Rectal smooth muscle tissue (tissue), 1 donor: ENCODE measurements at regions not wholly inside any gene's neighbourhood (a gene's known extent, or its start where the extent isn't known, plus 50 kb on each side); places are given as distances from the start of the nearest gene placed in this dataset.

Source experiments
- H3K27ac ChIP-seq: one replicate; pipeline ENCODE4 v1.7.0; 2013; ENCODE audit warnings: low read depth, low read length, inconsistent platforms
- H3K27me3 ChIP-seq: one replicate; pipeline ENCODE4 v1.7.0; 2013; ENCODE audit warnings: low read length; ENCODE audit not compliant: control insufficient read depth, insufficient read depth
- H3K36me3 ChIP-seq: one replicate; pipeline ENCODE4 v1.7.0; 2013; ENCODE audit warnings: low read length; ENCODE audit not compliant: control insufficient read depth, insufficient read depth
- H3K4me1 ChIP-seq: one replicate; pipeline ENCODE4 v1.7.0; 2013; ENCODE audit warnings: low read length; ENCODE audit not compliant: control insufficient read depth, insufficient read depth
- H3K4me3 ChIP-seq: one replicate; pipeline ENCODE4 v1.7.0; 2013; ENCODE audit warnings: low read length
- H3K9ac ChIP-seq: one replicate; pipeline ENCODE4 v1.7.0; 2013; ENCODE audit warnings: low read length

DNA sequence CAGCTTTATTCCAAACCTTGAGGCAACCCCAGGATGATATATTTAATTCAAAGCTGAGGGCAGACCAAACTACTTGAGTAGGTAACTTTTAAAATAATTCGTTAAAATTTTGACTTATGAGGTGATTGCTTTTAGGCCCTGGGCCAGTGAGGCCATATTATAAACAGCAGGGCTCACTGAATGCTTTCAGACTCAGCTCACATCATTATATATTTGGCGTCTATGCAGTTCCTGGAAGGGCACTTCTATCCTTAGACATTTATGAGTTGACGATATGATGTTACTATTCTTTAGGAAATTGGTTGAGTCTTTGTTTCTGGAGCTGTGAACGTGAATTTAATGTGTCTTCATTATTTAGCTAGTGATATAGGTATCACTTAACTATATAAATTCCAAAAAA is 400.1 kb downstream of the PDHA2 start:
- no peak overlapping the region for H3K27ac ChIP-seq
- H3K9ac ChIP-seq = no peak overlapping the region
- H3K4me3 ChIP-seq = no peak overlapping the region
- H3K4me1 ChIP-seq = no peaks in the 10 kb centered on the region
- no peaks in the 10 kb centered on the region for H3K36me3 ChIP-seq
- H3K27me3 ChIP-seq = no peaks in the 10 kb centered on the region

DNA sequence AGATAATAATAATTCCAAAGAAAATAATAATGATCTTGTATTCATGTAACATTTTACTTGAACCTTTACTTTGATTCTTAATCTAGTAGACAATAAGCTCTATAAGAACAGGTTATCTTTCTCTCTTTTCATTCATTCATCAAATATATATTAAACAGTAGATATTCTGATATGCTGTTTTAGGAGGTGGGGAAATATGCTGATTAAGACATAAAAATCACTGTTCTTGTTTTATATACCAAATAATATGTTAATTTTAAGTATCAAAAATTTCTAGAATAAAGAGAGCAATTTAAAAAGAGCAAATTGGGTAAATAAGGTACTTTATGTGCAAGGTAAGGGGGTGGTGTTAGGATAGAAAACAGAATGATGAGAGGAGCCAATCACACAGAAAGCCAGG is 401.9 kb downstream of the PDHA2 start:
- H3K4me3 ChIP-seq = no peak overlapping the region

DNA sequence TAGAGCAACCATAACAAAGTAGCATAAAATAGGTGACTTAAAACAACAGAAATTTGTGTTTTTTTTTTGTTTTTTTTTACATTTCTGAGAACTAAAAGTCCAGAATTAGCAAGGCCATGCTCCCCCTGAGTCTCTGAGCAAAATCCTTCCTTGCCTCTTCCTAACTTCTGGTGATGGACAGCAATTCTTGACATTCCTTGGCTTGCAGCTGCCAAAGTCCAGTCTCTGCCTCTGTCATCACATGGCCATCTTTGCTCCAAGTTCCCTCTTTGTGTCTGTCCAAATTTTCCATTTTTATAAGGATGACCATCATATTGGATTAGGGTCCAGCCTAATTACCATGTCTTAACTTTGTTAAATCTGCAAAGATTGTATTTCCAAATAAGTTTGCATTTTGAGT is 407.2 kb downstream of the PDHA2 start:
- H3K27me3 ChIP-seq = no peaks in the 10 kb centered on the region
- H3K9ac ChIP-seq = no peak overlapping the region
- H3K36me3 ChIP-seq = no peaks in the 10 kb centered on the region

More for the DNA sequence above, 401.9 kb downstream of the PDHA2 start:
- H3K9ac ChIP-seq = no peak overlapping the region
- no peaks in the 10 kb centered on the region for H3K4me1 ChIP-seq
- H3K27ac ChIP-seq = no peak overlapping the region
- no peaks in the 10 kb centered on the region for H3K27me3 ChIP-seq
- H3K36me3 ChIP-seq = no peaks in the 10 kb centered on the region

DNA sequence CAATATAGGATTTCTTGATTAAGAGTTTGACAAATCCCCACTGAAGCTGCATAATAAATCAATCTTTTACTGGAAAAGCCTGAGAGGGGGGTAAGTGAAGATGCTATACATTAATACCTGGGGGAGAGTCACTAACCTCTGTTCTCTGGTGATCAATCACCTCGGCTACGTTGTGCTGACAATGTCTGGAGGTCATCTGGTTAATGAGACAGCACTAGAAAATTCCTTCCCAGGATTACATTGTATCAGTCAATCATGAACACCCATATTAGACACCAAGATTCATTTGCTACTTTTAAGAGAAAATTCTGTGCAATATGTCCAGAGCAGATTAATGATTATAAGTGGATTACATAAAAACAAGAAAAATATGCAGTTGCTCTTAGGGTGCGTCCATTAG is 408.3 kb downstream of the PDHA2 start:
- Histone ChIP-seq H3K9ac (no peak overlapping the region), H3K4me3 (no peak overlapping the region), H3K4me1 (no peaks in the 10 kb centered on the region), H3K27me3 (no peaks in the 10 kb centered on the region), H3K27ac (no peak overlapping the region), H3K36me3 (no peaks in the 10 kb centered on the region)

More for the DNA sequence above, 407.2 kb downstream of the PDHA2 start:
- Histone ChIP-seq H3K4me3 (no peak overlapping the region), H3K4me1 (no peaks in the 10 kb centered on the region), H3K27ac (no peak overlapping the region)

DNA sequence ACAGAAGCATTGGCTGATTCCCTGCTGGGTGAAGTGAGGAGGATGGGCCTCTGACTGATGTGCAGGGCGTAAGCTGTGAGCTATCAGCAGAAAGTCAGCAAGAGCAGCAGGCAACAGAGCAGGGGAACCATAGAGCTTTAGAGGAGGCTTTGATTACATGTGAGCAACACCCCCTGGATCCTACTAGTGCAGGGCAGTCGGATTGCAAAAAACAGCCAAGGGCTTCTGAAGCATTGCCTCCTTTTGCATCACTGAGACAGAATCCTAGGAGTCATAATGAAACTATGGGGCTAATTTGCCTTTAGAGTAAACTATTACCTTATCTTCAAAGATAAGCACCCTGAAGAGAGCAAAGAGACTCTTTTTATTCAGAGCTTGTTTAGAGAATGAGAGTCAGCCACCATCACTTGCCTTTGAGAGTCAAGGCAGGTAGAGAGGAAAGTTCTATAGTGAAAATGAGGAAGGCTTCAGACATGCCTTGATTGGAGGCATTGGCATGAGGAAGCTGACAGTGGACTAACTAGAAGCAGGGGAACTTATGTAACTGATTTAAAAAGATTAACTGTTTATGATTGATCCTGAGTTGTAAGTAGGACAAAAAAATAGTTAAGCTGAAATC is 420.3 kb downstream of the PDHA2 start:
- no peaks in the 10 kb centered on the region for H3K36me3 ChIP-seq
- no peak overlapping the region for H3K27ac ChIP-seq
- H3K4me1 ChIP-seq = no peaks in the 10 kb centered on the region
- no peaks in the 10 kb centered on the region for H3K27me3 ChIP-seq
- H3K9ac ChIP-seq = no peak overlapping the region
- H3K4me3 ChIP-seq = no peak overlapping the region

DNA sequence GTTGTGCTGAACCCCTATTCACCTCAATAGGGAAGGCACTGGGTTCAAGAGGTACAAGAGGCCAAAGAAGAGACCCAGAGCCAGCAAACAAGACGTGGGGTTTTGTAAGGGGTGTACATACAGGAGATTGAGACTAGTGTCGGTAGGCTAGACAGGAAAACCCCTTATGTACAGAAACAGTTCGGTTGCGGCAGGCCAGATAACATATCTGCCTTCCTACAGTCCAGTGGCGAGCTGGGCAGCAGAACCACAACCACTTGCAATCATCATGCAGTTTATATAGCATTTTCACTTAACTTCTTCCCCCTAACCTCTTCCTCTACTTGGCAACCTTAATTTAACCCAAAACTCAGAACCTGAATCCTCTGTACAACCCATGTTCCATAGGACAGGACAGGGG is 422.2 kb downstream of the PDHA2 start:
- no peaks in the 10 kb centered on the region for H3K36me3 ChIP-seq
- H3K27ac ChIP-seq = no peak overlapping the region
- no peak overlapping the region for H3K4me3 ChIP-seq
- no peaks in the 10 kb centered on the region for H3K4me1 ChIP-seq
- H3K27me3 ChIP-seq = no peaks in the 10 kb centered on the region
- H3K9ac ChIP-seq = no peak overlapping the region

DNA sequence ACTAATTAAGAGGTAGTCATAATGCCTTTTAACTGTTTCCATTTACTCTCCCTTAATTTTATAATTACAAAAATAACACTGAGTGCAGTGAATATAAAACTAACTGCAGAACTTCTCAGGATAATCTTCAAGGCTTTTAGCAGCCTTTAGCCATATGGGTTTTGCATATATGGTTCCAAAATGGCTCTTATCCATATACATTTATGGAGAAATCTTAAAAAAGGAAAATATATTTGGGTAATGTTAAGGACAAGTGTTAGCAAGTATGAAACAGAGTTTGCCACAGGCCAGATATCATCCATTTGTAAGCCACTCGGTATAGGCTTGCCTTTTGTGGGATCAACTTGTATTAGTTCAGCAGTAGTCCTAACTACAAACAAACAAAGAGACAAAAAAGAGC is 423.4 kb downstream of the PDHA2 start:
- no peaks in the 10 kb centered on the region for H3K4me1 ChIP-seq
- H3K27ac ChIP-seq = no peak overlapping the region
- no peaks in the 10 kb centered on the region for H3K27me3 ChIP-seq
- no peaks in the 10 kb centered on the region for H3K36me3 ChIP-seq
- no peak overlapping the region for H3K9ac ChIP-seq
- H3K4me3 ChIP-seq = no peak overlapping the region

DNA sequence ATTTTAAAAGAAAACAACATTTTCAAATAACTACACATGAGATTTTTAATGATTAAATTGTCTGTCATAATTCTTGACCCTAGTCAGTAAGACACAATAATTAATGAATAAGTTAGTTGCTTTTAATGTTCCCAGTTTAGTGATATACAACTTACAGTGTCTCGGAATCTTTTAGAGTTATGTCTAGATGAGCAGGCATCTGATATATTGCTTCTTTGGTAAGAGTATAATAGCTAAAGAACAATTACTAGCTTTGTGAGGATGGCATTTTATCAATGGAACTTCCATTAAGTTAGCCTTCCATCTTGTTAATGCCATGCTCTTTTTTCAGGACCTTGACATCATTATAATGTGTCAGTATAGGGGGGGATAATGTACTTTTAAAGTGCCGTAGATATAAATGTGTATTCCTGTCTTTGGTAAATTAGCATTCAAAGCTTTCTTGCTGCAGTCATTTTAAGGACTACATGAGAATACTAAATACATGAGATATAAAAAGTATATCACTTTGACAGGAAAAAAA is 425.1 kb downstream of the PDHA2 start:
- no peak overlapping the region for H3K4me3 ChIP-seq
- no peaks in the 10 kb centered on the region for H3K36me3 ChIP-seq
- H3K9ac ChIP-seq = no peak overlapping the region
- no peaks in the 10 kb centered on the region for H3K27me3 ChIP-seq
- H3K27ac ChIP-seq = no peak overlapping the region
- no peaks in the 10 kb centered on the region for H3K4me1 ChIP-seq

DNA sequence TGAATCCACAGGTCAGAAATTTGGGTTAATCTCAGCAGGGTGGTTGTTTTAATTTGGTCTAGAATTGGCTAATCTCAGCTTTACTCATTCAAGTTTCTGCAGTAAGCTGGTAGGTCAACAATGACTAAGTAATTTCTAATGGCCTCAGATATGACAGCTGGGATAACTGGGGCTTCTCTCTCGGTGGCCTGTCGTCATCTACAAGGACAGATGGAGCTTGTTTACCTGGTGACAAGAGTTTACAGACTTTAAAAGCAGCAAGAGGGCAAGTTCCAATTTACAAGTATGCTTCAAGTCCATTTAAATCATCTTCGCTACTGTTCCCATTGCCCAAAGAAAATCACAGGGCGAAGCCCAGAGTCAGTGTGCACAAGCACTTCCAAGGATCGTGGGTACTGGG is 453.9 kb downstream of the PDHA2 start:
- Histone ChIP-seq H3K27ac (no peak overlapping the region), H3K9ac (no peak overlapping the region), H3K27me3 (no peaks in the 10 kb centered on the region), H3K36me3 (no peaks in the 10 kb centered on the region), H3K4me3 (no peak overlapping the region), H3K4me1 (no peaks in the 10 kb centered on the region)

DNA sequence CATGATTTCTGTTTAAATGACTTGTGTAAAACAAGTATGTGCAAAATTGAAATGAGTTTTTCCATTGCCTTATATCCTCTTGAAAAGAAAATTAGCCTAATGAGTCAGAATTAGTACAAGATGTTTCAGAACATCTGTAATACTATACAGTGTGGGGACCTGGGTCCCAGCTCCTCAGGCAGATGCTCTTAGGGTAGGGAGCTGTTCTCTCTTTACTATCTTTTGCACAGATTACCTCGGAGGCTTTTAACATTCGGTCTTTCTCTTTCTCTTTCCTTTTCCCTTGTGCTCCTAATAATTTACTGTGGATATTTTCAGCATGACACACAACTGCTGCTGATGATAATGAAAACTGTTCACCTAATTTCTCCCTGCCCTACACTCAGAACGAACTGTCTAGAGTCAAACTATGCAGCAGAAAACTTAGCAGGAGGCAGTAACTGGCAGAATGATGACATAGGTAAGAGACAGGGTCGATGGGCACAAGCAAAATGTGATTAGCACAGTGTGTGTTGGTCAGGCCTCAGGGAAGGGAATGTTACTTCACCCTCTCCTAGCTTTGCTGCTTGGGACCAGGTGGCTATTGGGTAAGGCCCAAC is 455.3 kb downstream of the PDHA2 start:
- Histone ChIP-seq H3K27me3 (no peaks in the 10 kb centered on the region), H3K27ac (no peak overlapping the region), H3K4me1 (no peaks in the 10 kb centered on the region), H3K4me3 (no peak overlapping the region), H3K9ac (no peak overlapping the region), H3K36me3 (no peaks in the 10 kb centered on the region)

DNA sequence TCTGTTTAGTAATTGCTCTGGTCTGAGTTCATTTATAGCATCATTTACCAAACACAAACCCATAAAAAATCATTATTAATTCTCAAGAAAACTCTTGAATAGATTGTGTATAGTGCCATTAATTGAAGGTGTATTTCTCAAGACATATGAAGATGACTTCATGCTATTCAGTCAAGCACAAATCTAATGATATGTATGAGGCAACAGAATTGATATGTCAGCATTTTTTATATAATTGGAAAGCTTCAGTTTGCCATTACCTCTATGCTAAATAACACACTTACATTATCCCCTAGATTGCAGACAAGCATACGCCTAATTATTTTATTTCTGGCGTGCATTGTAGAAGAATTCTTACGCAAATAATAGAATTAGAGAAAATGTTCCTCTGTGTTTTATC is 461.8 kb downstream of the PDHA2 start:
- no peak overlapping the region for H3K27ac ChIP-seq
- H3K36me3 ChIP-seq = no peaks in the 10 kb centered on the region
- H3K4me1 ChIP-seq = no peaks in the 10 kb centered on the region
- H3K9ac ChIP-seq = no peak overlapping the region
- H3K27me3 ChIP-seq = no peaks in the 10 kb centered on the region
- H3K4me3 ChIP-seq = no peak overlapping the region

DNA sequence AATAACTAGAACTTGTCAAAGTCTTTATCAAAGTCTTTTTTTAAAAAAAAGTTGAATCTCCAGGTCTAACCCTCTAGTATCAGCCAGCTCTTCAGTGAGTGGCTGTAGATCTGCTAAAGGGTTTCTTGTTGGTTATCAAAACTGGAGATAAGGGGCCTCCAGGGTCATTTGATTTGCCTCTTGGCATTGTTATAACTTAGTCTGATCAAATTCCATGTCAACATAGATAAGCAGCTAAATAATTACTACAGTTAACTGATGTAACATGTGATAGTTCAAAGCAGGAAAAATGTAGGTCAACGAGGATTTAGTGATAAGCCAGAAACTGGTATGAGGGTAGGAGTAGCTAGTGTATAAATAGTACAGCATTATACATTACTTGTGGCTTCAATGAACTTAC is 465.1 kb downstream of the PDHA2 start:
- H3K4me3 ChIP-seq = no peak overlapping the region
- no peak overlapping the region for H3K27ac ChIP-seq
- H3K9ac ChIP-seq = no peak overlapping the region
- no peaks in the 10 kb centered on the region for H3K36me3 ChIP-seq
- H3K4me1 ChIP-seq = no peaks in the 10 kb centered on the region
- H3K27me3 ChIP-seq = no peaks in the 10 kb centered on the region

DNA sequence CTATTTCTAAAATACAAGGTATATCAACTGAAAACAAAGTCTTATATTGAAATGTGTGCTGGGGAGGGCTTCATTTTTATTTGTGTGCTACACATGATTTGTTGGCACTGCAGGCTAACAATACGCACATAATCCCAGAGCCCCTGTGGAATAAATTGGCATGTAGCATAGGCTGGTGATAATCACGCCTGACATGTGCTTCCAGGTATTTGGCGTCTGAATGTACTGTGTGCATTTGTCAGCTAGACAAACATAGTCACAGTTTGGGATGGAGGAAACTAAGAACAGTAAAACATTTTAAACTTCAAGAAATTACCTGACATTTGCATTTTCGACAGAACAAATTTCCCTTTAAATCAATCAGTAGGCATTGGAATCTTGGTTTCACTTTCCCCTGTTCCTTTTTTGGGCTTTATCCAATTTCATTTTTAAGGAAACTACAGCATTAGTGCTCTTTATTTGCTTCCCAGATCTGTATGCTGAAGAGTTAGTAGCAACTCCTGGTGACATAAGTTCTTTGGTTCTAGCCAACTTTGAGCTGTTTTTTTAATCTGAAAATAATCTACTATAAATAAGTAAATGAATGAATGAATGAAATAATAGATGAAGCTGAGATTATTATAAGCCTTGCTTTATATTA is 472.3 kb downstream of the PDHA2 start:
- no peaks in the 10 kb centered on the region for H3K36me3 ChIP-seq
- H3K4me3 ChIP-seq = no peak overlapping the region
- no peaks in the 10 kb centered on the region for H3K27me3 ChIP-seq
- H3K9ac ChIP-seq = no peak overlapping the region
- H3K27ac ChIP-seq = no peak overlapping the region
- H3K4me1 ChIP-seq = no peaks in the 10 kb centered on the region
